Caco-2 (cell line): ENCODE measurements at regions not wholly inside any gene's neighbourhood (a gene's known extent, or its start where the extent isn't known, plus 50 kb on each side); places are given as distances from the start of the nearest gene placed in this dataset.

Experiments
- BruUV-seq: library from RNA; stranded (reverse); fragments of 400-500 nt; replicated peaks from 2 replicates; lab custom pipeline; 2021; lab: Mats Ljungman, UMichigan
- CTCF ChIA-PET: fragments of 300-600 bp; sonication (Branson Sonifier 250); formaldehyde crosslinking; loops from one replicate; lab custom pipeline; 2022; ENCODE audit warnings: antibody characterized with exemption; lab: Charles Lee
- POLR2A ChIA-PET: fragments of 300-600 bp; sonication (Branson Sonifier 250); formaldehyde crosslinking; loops from one replicate; lab custom pipeline; 2022; ENCODE audit warnings: antibody characterized with exemption; lab: Charles Lee
- DNase-seq, 2 experiments: peaks; one replicate each; pipeline versions ENCODE4 v3.0.0 to v3.0.0-alpha.2; 2020 to 2022
- H3K27me3 ChIP-seq: replicated peaks from 2 replicates; pipeline ENCODE4 v1.6.0; 2011; ENCODE audit warnings: low read length; ENCODE audit not compliant: control insufficient read depth, insufficient read depth
- H3K36me3 ChIP-seq: 2 replicates; pipeline ENCODE4 v1.5.1; 2011; ENCODE audit warnings: low read length; ENCODE audit not compliant: control insufficient read depth, insufficient read depth
- H3K4me1 ChIP-seq: fragments of 250-450 bp; sonication (Bioruptor Pico); 2 replicates; pipeline ENCODE4 v1.5.1; 2020; ENCODE audit warnings: mild to moderate bottlenecking
- H3K4me3 ChIP-seq: 2 replicates; pipeline ENCODE4 v1.5.1; 2011; ENCODE audit warnings: low read depth, mild to moderate bottlenecking, control low read depth, low read length
- H3K9me3 ChIP-seq: fragments of 250-450 bp; sonication (Bioruptor Pico); 2 replicates; pipeline ENCODE4 v1.5.1; 2020; ENCODE audit warnings: mild to moderate bottlenecking, moderate library complexity
- H3K27ac Mint-ChIP-seq: one replicate; pipeline ENCODE4 v1.8.0; 2022; ENCODE audit warnings: mixed read lengths; ENCODE audit not compliant: unreplicated experiment
- H3K27me3 Mint-ChIP-seq: one replicate; pipeline ENCODE4 v1.8.0; 2022; ENCODE audit warnings: mixed read lengths; ENCODE audit not compliant: insufficient read depth, unreplicated experiment
- H3K36me3 Mint-ChIP-seq: one replicate; pipeline ENCODE4 v1.8.0; 2022; ENCODE audit warnings: mild to moderate bottlenecking, mixed read lengths; ENCODE audit not compliant: insufficient read depth, unreplicated experiment
- H3K4me1 Mint-ChIP-seq: one replicate; pipeline ENCODE4 v1.8.0; 2022; ENCODE audit warnings: low read depth, mixed read lengths; ENCODE audit not compliant: unreplicated experiment
- H3K4me3 Mint-ChIP-seq: one replicate; pipeline ENCODE4 v1.8.0; 2022; ENCODE audit warnings: mild to moderate bottlenecking, moderate library complexity, mixed read lengths; ENCODE audit not compliant: unreplicated experiment
- H3K9me3 Mint-ChIP-seq: one replicate; pipeline ENCODE4 v1.8.0; 2022; ENCODE audit warnings: mixed read lengths; ENCODE audit not compliant: unreplicated experiment
- intact Hi-C: fragments of 100-400 bp; cut with micrococcal nuclease; formaldehyde crosslinking; loops from one replicate; pipeline ENCODE4 v1.10.0; 2022; ENCODE audit not compliant: unreplicated experiment
- TF ChIP-seq, protein P1 (sequence below), 2 experiments: fragments of 200-600 bp in 1 of 2; IDR thresholded peaks; 1 replicate in 1 of 2; 2 replicates in 1 of 2; pipeline versions ENCODE4 v1.5.1 to v1.8.0; 2011 to 2022; ENCODE audit warnings: antibody characterized with exemption in 1 of 2, control low read depth in 1 of 2, inconsistent platforms in 1 of 2, low read depth in 1 of 2, low read length in 1 of 2, mild to moderate bottlenecking in 1 of 2, moderate library complexity in 1 of 2; ENCODE audit not compliant: insufficient read depth in 1 of 2, severe bottlenecking in 1 of 2, unreplicated experiment in 1 of 2

DNA sequence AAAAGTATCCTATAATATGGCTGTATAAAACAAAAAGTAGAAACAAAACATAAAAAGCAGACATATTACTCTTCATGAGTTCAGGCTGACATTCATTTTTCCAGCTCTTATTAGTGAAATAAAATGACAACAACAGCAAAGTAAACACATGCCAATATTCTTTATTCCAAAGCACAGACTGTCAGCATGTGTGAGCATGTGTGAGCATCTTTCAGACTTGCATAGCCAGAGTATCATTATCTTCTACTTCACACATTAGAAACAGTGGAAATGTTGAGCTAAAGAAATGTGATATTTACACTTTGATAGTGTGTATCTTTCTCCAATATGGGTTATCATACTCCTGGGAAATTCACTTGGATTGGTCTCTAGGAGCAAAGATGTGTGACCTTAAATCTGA, 476.6 kb upstream of the TMEM132C start:
- BruUV-seq: no TSS peak
- Histone ChIP-seq H3K4me3 (no peak overlapping the region), H3K27me3 (no peaks in the 10 kb centered on the region), H3K4me1 (no peaks in the 10 kb centered on the region), H3K36me3 (no peaks in the 10 kb centered on the region), H3K9me3 (no peaks in the 10 kb centered on the region; the same call in 1 of the 2 replicates)
- Mint-ChIP-seq H3K27ac (no peak overlapping the region), H3K4me1 (no peaks in the 10 kb centered on the region), H3K4me3 (no peak overlapping the region), H3K9me3 (no peaks in the 10 kb centered on the region), H3K27me3 (no peaks in the 10 kb centered on the region), H3K36me3 (no peaks in the 10 kb centered on the region)
- TF ChIP-seq, protein P1, sequence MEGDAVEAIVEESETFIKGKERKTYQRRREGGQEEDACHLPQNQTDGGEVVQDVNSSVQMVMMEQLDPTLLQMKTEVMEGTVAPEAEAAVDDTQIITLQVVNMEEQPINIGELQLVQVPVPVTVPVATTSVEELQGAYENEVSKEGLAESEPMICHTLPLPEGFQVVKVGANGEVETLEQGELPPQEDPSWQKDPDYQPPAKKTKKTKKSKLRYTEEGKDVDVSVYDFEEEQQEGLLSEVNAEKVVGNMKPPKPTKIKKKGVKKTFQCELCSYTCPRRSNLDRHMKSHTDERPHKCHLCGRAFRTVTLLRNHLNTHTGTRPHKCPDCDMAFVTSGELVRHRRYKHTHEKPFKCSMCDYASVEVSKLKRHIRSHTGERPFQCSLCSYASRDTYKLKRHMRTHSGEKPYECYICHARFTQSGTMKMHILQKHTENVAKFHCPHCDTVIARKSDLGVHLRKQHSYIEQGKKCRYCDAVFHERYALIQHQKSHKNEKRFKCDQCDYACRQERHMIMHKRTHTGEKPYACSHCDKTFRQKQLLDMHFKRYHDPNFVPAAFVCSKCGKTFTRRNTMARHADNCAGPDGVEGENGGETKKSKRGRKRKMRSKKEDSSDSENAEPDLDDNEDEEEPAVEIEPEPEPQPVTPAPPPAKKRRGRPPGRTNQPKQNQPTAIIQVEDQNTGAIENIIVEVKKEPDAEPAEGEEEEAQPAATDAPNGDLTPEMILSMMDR (IDR thresholded peaks at IDR 0.05; ENCODE audit: insufficient read depth in 1 of 2, low read depth in 1 of 2, low read length in 1 of 2, severe bottlenecking in 1 of 2, unreplicated experiment in 1 of 2): no peak
- no peak for DNase-seq
- POLR2A ChIA-PET: no interaction called here
- intact Hi-C loops: no loop called here
- CTCF ChIA-PET: no interaction called here

DNA sequence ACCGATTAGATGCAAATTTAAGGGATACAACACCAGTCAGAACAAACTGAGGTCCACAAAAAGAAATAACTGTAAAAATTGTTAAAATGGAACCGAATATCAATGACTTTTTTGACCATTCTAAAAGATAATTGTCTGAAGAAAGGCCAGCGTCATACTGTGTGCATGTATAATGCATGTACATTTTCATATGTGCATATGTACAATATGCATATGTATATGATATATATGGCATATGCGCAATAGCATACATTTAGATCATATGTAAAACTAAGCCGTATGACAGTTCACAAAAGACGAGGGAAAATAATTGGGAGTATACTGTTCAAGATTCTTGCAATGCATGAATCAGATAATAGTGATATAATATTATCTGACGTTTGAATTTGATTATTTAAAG, 475.8 kb upstream of the TMEM132C start:
- peaks cover 4% of the 10 kb centered on the region for H3K9me3 ChIP-seq
- no peaks in the 10 kb centered on the region for H3K4me1 ChIP-seq
- DNase-seq: no peak
- no peaks in the 10 kb centered on the region for H3K27me3 ChIP-seq
- H3K36me3 Mint-ChIP-seq: no peaks in the 10 kb centered on the region
- intact Hi-C loops: no loop called here
- BruUV-seq: no TSS peak
- TF ChIP-seq, protein P1 (IDR thresholded peaks at IDR 0.05; ENCODE audit: insufficient read depth in 1 of 2, low read depth in 1 of 2, low read length in 1 of 2, severe bottlenecking in 1 of 2, unreplicated experiment in 1 of 2): no peak
- no peak overlapping the region for H3K4me3 ChIP-seq
- POLR2A ChIA-PET: no interaction called here
- CTCF ChIA-PET: no interaction called here
- H3K9me3 Mint-ChIP-seq: no peaks in the 10 kb centered on the region
- no peaks in the 10 kb centered on the region for H3K36me3 ChIP-seq
- no peaks in the 10 kb centered on the region for H3K27me3 Mint-ChIP-seq
- H3K4me1 Mint-ChIP-seq: no peaks in the 10 kb centered on the region
- H3K27ac Mint-ChIP-seq: no peak overlapping the region
- no peak overlapping the region for H3K4me3 Mint-ChIP-seq

DNA sequence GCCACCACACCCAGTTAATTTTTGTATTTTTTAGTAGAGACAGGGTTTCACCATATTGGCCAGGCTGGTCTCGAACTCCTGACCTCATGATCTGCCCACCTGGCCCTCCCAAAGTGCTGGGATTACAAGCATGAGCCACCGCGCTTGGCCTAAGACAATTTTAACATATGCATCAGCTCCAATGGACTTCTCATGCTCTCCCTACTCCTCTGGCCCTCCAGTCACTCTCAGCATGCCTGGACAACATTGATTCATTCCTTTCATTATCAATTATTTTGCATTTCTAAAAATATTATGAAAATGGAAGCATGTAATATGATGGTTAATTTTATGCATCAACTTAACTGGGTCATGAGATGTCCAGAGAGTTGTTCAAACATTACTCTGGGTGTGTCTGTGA, 469.1 kb upstream of the TMEM132C start:
- Histone ChIP-seq H3K36me3 (no peaks in the 10 kb centered on the region), H3K9me3 (peaks cover 6% of the 10 kb centered on the region), H3K4me1 (no peaks in the 10 kb centered on the region), H3K4me3 (no peak overlapping the region), H3K27me3 (no peaks in the 10 kb centered on the region)
- CTCF ChIA-PET: no interaction called here
- intact Hi-C loops: no loop called here
- BruUV-seq: no TSS peak
- no peak for DNase-seq
- Mint-ChIP-seq H3K36me3 (no peaks in the 10 kb centered on the region), H3K4me3 (no peak overlapping the region), H3K9me3 (peaks cover 7% of the 10 kb centered on the region), H3K4me1 (no peaks in the 10 kb centered on the region), H3K27me3 (no peaks in the 10 kb centered on the region), H3K27ac (no peak overlapping the region)
- TF ChIP-seq, protein P1 (IDR thresholded peaks at IDR 0.05; ENCODE audit: insufficient read depth in 1 of 2, low read depth in 1 of 2, low read length in 1 of 2, severe bottlenecking in 1 of 2, unreplicated experiment in 1 of 2): no peak
- POLR2A ChIA-PET: no interaction called here
